Thyroid gland (tissue), 4 donors: ENCODE measurements at regions not wholly inside any gene's neighbourhood (a gene's known extent, or its start where the extent isn't known, plus 50 kb on each side); places are given as distances from the start of the nearest gene placed in this dataset.

Source experiments
- POLR2A ChIP-seq, 2 donors: fragments of 450-650 bp; IDR thresholded peaks; one replicate each; pipeline ENCODE4 v1.6.1; 2017; ENCODE audit warnings: antibody characterized with exemption in 2 of 2, mild to moderate bottlenecking in 2 of 2, moderate library complexity in 1 of 2
- TF ChIP-seq, protein P1 (sequence below), 6 experiments: fragments of 200-600 bp in 3 of 6; fragments of 450-650 bp in 3 of 6; sonication (generic) in 3 of 6; IDR thresholded peaks; one replicate each; pipeline ENCODE4 v1.5.1; 2016 to 2019; ENCODE audit warnings: antibody characterized with exemption in 6 of 6, mild to moderate bottlenecking in 2 of 6, inconsistent platforms in 1 of 6, moderate library complexity in 1 of 6

GRCh38 chr4:149912000-149912399, 96.4 kb upstream of the IQCM start:
- TF ChIP-seq, protein P1, sequence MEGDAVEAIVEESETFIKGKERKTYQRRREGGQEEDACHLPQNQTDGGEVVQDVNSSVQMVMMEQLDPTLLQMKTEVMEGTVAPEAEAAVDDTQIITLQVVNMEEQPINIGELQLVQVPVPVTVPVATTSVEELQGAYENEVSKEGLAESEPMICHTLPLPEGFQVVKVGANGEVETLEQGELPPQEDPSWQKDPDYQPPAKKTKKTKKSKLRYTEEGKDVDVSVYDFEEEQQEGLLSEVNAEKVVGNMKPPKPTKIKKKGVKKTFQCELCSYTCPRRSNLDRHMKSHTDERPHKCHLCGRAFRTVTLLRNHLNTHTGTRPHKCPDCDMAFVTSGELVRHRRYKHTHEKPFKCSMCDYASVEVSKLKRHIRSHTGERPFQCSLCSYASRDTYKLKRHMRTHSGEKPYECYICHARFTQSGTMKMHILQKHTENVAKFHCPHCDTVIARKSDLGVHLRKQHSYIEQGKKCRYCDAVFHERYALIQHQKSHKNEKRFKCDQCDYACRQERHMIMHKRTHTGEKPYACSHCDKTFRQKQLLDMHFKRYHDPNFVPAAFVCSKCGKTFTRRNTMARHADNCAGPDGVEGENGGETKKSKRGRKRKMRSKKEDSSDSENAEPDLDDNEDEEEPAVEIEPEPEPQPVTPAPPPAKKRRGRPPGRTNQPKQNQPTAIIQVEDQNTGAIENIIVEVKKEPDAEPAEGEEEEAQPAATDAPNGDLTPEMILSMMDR (IDR thresholded peaks at IDR 0.05), result no peak
- no peak for TF ChIP-seq POLR2A (IDR thresholded peaks at IDR 0.05)
